Heart left ventricle (tissue), 16 donors: ENCODE measurements at regions not wholly inside any gene's neighbourhood (a gene's known extent, or its start where the extent isn't known, plus 50 kb on each side); places are given as distances from the start of the nearest gene placed in this dataset.
"Not testable (repeated sequence)": the region's sequence is repeated elsewhere in the genome, so short reads cannot be mapped to it uniquely, and the experiment has no call there.

Experiments used
- ATAC-seq, 4 donors: fragments of 200-7000 bp; cut with Tn5 transposase; one replicate each; pipeline ENCODE4 v1.9.1; 2020 to 2022; ENCODE audit warnings: moderate library complexity in 4 of 4, mild to moderate bottlenecking in 3 of 4, moderate number of reproducible peaks in 1 of 4
- DNase-seq, 5 donors: peaks; one replicate each; pipeline ENCODE4 v3.0.0-alpha.2; 2020
- H3K27ac ChIP-seq, 12 donors: fragments of 200-600 bp; sonication (generic) in 4 of 12; one replicate each; pipeline versions ENCODE4 v1.5.0 to v1.8.0; 2016 to 2022; ENCODE audit warnings: mild to moderate bottlenecking in 2 of 12
- H3K27me3 ChIP-seq, 9 donors: fragments of 200-600 bp; sonication (generic) in 2 of 9; one replicate each; pipeline versions ENCODE4 v1.5.1 to v1.8.0; 2016 to 2022; ENCODE audit warnings: mild to moderate bottlenecking in 3 of 9
- H3K36me3 ChIP-seq, 9 donors: fragments of 200-600 bp; sonication (generic) in 2 of 9; one replicate each; pipeline versions ENCODE4 v1.5.0 to v1.8.0; 2018 to 2022; ENCODE audit warnings: mild to moderate bottlenecking in 2 of 9
- H3K4me1 ChIP-seq, 12 donors: fragments of 200-600 bp; sonication (generic) in 4 of 12; one replicate each; pipeline versions ENCODE4 v1.5.0 to v1.8.0; 2016 to 2022; ENCODE audit warnings: mild to moderate bottlenecking in 3 of 12
- H3K4me3 ChIP-seq, 12 donors: fragments of 200-600 bp; sonication (generic) in 4 of 12; one replicate each; pipeline versions ENCODE4 v1.5.0 to v1.8.0; 2017 to 2022; ENCODE audit warnings: mild to moderate bottlenecking in 9 of 12, moderate library complexity in 4 of 12
- H3K9me3 ChIP-seq, 12 donors: fragments of 200-600 bp; sonication (generic) in 4 of 12; one replicate each; pipeline versions ENCODE4 v1.5.0 to v1.8.0; 2016 to 2022; ENCODE audit warnings: mild to moderate bottlenecking in 1 of 12
- CTCF ChIP-seq, 12 donors: fragments of 200-600 bp; sonication (generic) in 4 of 12; IDR thresholded peaks; one replicate each; pipeline versions ENCODE4 v1.5.0 to v1.8.0; 2018 to 2022; ENCODE audit warnings: antibody characterized with exemption in 12 of 12, mild to moderate bottlenecking in 5 of 12
- POLR2A ChIP-seq, 2 donors: fragments of 450-650 bp; IDR thresholded peaks; one replicate each; pipeline ENCODE4 v1.6.1; 2017; ENCODE audit warnings: antibody characterized with exemption in 2 of 2, mild to moderate bottlenecking in 2 of 2, moderate library complexity in 2 of 2
- WGBS, 4 donors: extraction: QIAGEN DNeasy Blood & Tissue Kit in 2 of 4; methylation state at CpG; one replicate each; pipeline versions ENCODE4 v1.1.5 to v1.1.7; 2013 to 2018; 5-methylcytosine and 5-hydroxymethylcytosine counted together
- intact Hi-C, 10 donors: fragments of 100-400 bp; cut with DNase I; formaldehyde crosslinking; loops; one replicate each; pipeline versions ENCODE4 v1.11.1 to v1.14.2; 2022
- donor health status: ischemic (EF 13 %, LVEDD 7.1; RV severe dilation, severe dysfunction).
- donor health status: healthy with polysubstance abuse.
- donor health status: DM: no; HTN: yes; CAD: no.
- donor health status: DM: no; HTN: no; CAD: no.
- donor health status: ischemic (EF 25% LVEDD 6.9; RV normal size, moderate dysfunction).
- donor health status: ischemic (EF 25% LVEDD 5.7; RV mildly dilated, moderate dysfunction).
- donor health status: healthy.
- donor health status: DM: yes; HTN: yes; CAD: no.
- donor health status: ischemic (EF 35%, LVEDD 5.7; RV mildly dilated, moderate dysfunction).
- donor health status: nonischemic (EF 11% LVEDD 7.7; RV severe dilation, severe dysfunction).
- donor health status: DM: yes; HTN: yes; CAD: no.
- donor health status: PGD.
- donor health status: ischemic (EF 29% LVEDD 5.4; RV normal size, mild dysfunction).
- donor health status: nonischemic (EF 23%, LVEDD 6.1; RV moderate dilation, normal function).

- ATAC-seq (no peak), DNase-seq (peak in 1 of 5 donors; percentile 38)
- no peaks in the 10 kb centered on the region for H3K27me3 ChIP-seq
- no peaks in the 10 kb centered on the region for H3K36me3 ChIP-seq
- intact Hi-C loops, result loop anchor here in 4 of 10 donors (10.0 kb wide), 3 partner anchors 433 to 453 kb away; no protein-coding TSS in a partner anchor
- TF ChIP-seq CTCF (IDR thresholded peaks at IDR 0.05) (no peak), POLR2A (IDR thresholded peaks at IDR 0.05) (no peak)
- H3K4me1 ChIP-seq, result peaks cover 0 to 17% (median 7%) of the 10 kb centered on the region in 12 donors
- H3K27ac ChIP-seq, result no peak overlapping the region
- no peak overlapping the region for H3K4me3 ChIP-seq
- WGBS, 4 donors, result 88 to 94% (median 92%) methylated on average over 6 to 19 of the region's 19 CpGs
- H3K9me3 ChIP-seq, result peaks cover 0 to 3% (median 0%) of the 10 kb centered on the region in 12 donors
These were observed 64.6 kb upstream of the TARDBP start for GRCh38 chr1:10947691-10948462.

GRCh38 chr1:10948463-10948775 is 64.0 kb upstream of the TARDBP start:
- no peak for ATAC-seq
- TF ChIP-seq CTCF (IDR thresholded peaks at IDR 0.05) (no peak), POLR2A (IDR thresholded peaks at IDR 0.05) (no peak)
- 73 to 90% (median 89%) methylated on average over 11 to 12 of the region's 12 CpGs for WGBS, 4 donors
- no peaks in the 10 kb centered on the region for H3K27me3 ChIP-seq
- DNase-seq, result peak in 2 of 5 donors; percentile 17 to 47
- H3K27ac ChIP-seq, result no peak overlapping the region
- H3K4me1 ChIP-seq, result peaks cover 0 to 17% (median 7%) of the 10 kb centered on the region in 12 donors
- intact Hi-C loops, result loop anchor here in 4 of 10 donors (10.0 kb wide), 3 partner anchors 434 to 454 kb away; no protein-coding TSS in a partner anchor
- H3K4me3 ChIP-seq, result no peak overlapping the region
- H3K36me3 ChIP-seq, result no peaks in the 10 kb centered on the region
- H3K9me3 ChIP-seq, result peaks cover 0 to 8% (median under 1%) of the 10 kb centered on the region in 12 donors

- no peaks in the 10 kb centered on the region for H3K27me3 ChIP-seq
- TF ChIP-seq POLR2A (IDR thresholded peaks at IDR 0.05), result no peak
- no peak for TF ChIP-seq CTCF (IDR thresholded peaks at IDR 0.05)
- WGBS, 4 donors, result 68 to 80% (median 72%) methylated on average over 13 to 17 of the region's 17 CpGs
- H3K4me3 ChIP-seq, result no peak overlapping the region
- no peak overlapping the region for H3K27ac ChIP-seq
- intact Hi-C loops, result no loop called here
- peaks cover 0 to 19% (median 6%) of the 10 kb centered on the region in 12 donors for H3K9me3 ChIP-seq
- DNase-seq (no peak), ATAC-seq (peak in 1 of 4 donors; percentile 31)
- no peaks in the 10 kb centered on the region for H3K36me3 ChIP-seq
- peaks cover 0 to 5% (median 0%) of the 10 kb centered on the region in 12 donors for H3K4me1 ChIP-seq
These were observed 61.9 kb upstream of the TARDBP start for GRCh38 chr1:10950316-10951172.

GRCh38 chr1:10951298-10951697 is 61.2 kb upstream of the TARDBP start:
- WGBS, 4 donors, result 93 to 97% (median 94%) methylated on average over 7 of the region's 7 CpGs
- ATAC-seq, H3K36me3 ChIP-seq, H3K27ac ChIP-seq, H3K4me1 ChIP-seq, intact Hi-C loops, DNase-seq, H3K27me3 ChIP-seq, H3K4me3 ChIP-seq: not testable (repeated sequence)
- H3K9me3 ChIP-seq, result peaks cover 0 to 19% (median 6%) of the 10 kb centered on the region in 12 donors
